Nephron progenitor cell (in vitro differentiated cells): ENCODE measurements at regions not wholly inside any gene's neighbourhood (a gene's known extent, or its start where the extent isn't known, plus 50 kb on each side); places are given as distances from the start of the nearest gene placed in this dataset.
"Not testable (repeated sequence)": the region's sequence is repeated elsewhere in the genome, so short reads cannot be mapped to it uniquely, and the experiment has no call there.

ENCODE experiments used
- DNase-seq: peaks from one replicate; pipeline ENCODE4 v3.0.0; 2021
- H3K27ac Mint-ChIP-seq: 2 replicates; pipeline ENCODE4 v1.8.0; 2021; ENCODE audit warnings: mild to moderate bottlenecking, moderate library complexity, mixed read lengths
- H3K27me3 Mint-ChIP-seq: 2 replicates; pipeline ENCODE4 v1.8.0; 2021; ENCODE audit warnings: mild to moderate bottlenecking, low read depth, mixed read lengths; ENCODE audit not compliant: poor library complexity
- H3K36me3 Mint-ChIP-seq: 2 replicates; pipeline ENCODE4 v1.8.0; 2021; ENCODE audit warnings: low read depth, mixed read lengths
- H3K4me1 Mint-ChIP-seq: 2 replicates; pipeline ENCODE4 v1.8.0; 2021; ENCODE audit warnings: mixed read lengths
- H3K4me3 Mint-ChIP-seq: 2 replicates; pipeline ENCODE4 v1.8.0; 2021; ENCODE audit warnings: mild to moderate bottlenecking, moderate library complexity, mixed read lengths
- H3K9me3 Mint-ChIP-seq: 2 replicates; pipeline ENCODE4 v1.8.0; 2021; ENCODE audit warnings: mild to moderate bottlenecking, moderate library complexity, mixed read lengths
- TF ChIP-seq, protein P1 (sequence below): fragments of 200-600 bp; sonication (generic); IDR thresholded peaks from 2 replicates; pipeline ENCODE4 v1.5.0; 2021; ENCODE audit warnings: antibody characterized with exemption

DNA sequence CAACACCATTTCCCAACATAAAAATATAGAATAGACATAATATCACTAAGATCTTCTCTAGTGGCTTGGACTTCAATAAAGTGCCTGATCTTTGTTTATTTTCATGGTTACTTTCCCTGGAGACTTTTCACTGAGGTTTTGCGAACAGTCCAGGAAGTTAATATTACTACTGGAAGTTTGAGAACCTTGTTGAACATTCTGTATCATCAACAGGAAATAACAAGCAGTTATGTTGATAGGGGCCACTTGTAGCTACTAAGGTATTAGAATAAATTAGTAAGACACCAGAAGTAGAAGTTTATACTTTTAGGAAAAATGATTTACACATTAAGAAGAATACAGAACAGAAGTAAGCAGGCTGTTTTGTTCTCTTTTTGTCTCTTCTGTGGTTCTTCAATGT is 180.2 kb downstream of the TFAP2B start:
- no peaks in the 10 kb centered on the region for H3K36me3 Mint-ChIP-seq
- no peak for DNase-seq
- H3K4me1 Mint-ChIP-seq = peaks cover 13% of the 10 kb centered on the region
- no peaks in the 10 kb centered on the region for H3K9me3 Mint-ChIP-seq
- TF ChIP-seq, protein P1, sequence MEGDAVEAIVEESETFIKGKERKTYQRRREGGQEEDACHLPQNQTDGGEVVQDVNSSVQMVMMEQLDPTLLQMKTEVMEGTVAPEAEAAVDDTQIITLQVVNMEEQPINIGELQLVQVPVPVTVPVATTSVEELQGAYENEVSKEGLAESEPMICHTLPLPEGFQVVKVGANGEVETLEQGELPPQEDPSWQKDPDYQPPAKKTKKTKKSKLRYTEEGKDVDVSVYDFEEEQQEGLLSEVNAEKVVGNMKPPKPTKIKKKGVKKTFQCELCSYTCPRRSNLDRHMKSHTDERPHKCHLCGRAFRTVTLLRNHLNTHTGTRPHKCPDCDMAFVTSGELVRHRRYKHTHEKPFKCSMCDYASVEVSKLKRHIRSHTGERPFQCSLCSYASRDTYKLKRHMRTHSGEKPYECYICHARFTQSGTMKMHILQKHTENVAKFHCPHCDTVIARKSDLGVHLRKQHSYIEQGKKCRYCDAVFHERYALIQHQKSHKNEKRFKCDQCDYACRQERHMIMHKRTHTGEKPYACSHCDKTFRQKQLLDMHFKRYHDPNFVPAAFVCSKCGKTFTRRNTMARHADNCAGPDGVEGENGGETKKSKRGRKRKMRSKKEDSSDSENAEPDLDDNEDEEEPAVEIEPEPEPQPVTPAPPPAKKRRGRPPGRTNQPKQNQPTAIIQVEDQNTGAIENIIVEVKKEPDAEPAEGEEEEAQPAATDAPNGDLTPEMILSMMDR = no peak
- peaks cover 17% of the 10 kb centered on the region for H3K27me3 Mint-ChIP-seq
- no peak overlapping the region for H3K4me3 Mint-ChIP-seq
- no peak overlapping the region for H3K27ac Mint-ChIP-seq

- DNase-seq = no peak
- Mint-ChIP-seq H3K4me3 (no peak overlapping the region), H3K27me3 (peaks cover 17% of the 10 kb centered on the region), H3K36me3 (no peaks in the 10 kb centered on the region), H3K4me1 (peaks cover 7% of the 10 kb centered on the region), H3K9me3 (no peaks in the 10 kb centered on the region), H3K27ac (no peak overlapping the region)
- TF ChIP-seq, protein P1 = no peak
Observed at GRCh38 chr6:51001399-51001798, 182.7 kb downstream of the TFAP2B start.

DNA sequence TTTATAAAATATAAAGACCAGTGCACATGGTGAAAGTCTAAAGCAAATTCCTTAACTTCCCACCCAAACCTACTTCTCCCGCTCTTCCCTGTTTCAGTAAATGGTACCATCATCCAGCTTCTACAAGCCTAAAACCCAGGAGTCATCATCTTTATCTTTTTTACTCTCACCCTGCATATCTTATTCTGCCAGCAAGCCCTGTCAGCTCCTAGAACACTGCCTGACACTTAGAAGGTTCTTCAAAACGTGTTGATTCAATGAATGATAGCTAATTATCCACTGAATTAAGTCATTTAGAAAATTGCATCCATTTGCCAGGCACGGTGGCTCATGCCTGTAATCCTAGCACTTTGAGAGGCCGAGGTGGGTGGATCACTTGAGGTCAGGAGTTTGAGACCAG is 185.7 kb downstream of the TFAP2B start:
- Mint-ChIP-seq H3K4me3 (no peak overlapping the region), H3K27me3 (peaks cover 16% of the 10 kb centered on the region), H3K27ac (no peak overlapping the region), H3K4me1 (peaks cover 7% of the 10 kb centered on the region), H3K9me3 (no peaks in the 10 kb centered on the region), H3K36me3 (no peaks in the 10 kb centered on the region)
- no peak for DNase-seq
- TF ChIP-seq, protein P1 = no peak

DNA sequence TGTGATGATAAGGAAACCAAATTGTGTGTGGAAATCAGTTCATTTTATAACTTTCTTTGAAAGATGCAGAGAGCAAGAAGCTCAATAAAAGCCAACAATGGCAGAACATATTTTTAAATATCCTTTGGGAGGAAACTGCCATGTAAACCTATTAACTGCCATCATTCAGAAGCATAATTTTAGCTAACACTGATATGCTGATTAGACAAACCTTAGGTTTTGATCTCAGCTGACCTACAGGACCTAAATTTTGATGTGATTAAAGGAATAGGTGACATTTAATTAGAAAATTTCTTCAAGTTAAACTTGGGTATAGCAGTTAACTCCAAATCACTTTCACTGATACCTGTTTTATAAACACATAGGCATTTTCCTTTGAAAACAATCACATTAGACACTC is 187.1 kb downstream of the TFAP2B start:
- H3K27ac Mint-ChIP-seq = no peak overlapping the region
- peaks cover 10% of the 10 kb centered on the region for H3K27me3 Mint-ChIP-seq
- H3K36me3 Mint-ChIP-seq = no peaks in the 10 kb centered on the region
- H3K4me3 Mint-ChIP-seq = no peak overlapping the region
- no peak for DNase-seq
- peaks cover 7% of the 10 kb centered on the region for H3K4me1 Mint-ChIP-seq
- TF ChIP-seq, protein P1 = no peak
- no peaks in the 10 kb centered on the region for H3K9me3 Mint-ChIP-seq

- Mint-ChIP-seq H3K9me3 (no peaks in the 10 kb centered on the region), H3K4me1 (no peaks in the 10 kb centered on the region), H3K36me3 (no peaks in the 10 kb centered on the region), H3K4me3 (no peak overlapping the region), H3K27me3 (peaks cover 6% of the 10 kb centered on the region), H3K27ac (no peak overlapping the region)
- TF ChIP-seq, protein P1 = no peak
- DNase-seq = no peak
Observed at GRCh38 chr6:51007237-51007636, 188.6 kb downstream of the TFAP2B start.

DNA sequence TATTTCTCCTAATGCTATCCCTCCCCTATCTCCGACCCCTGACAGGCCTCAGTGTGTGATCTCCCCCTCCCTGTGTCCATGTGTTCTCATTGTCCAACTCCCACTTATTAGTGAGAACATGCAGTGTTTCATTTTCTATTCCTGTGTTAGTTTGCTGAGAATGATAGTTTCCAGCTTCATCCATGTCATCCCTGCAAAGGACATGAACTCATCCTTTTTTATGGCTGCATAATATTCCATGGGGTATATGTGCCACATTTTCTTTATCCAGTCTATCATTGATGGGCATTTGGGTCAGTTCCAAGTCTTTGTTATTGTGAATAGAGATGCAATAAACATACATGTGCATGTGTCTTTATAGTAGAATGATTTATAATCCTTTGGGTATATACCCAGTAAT is 190.0 kb downstream of the TFAP2B start:
- H3K4me1 Mint-ChIP-seq, H3K27ac Mint-ChIP-seq, H3K9me3 Mint-ChIP-seq, H3K27me3 Mint-ChIP-seq, DNase-seq, H3K36me3 Mint-ChIP-seq, H3K4me3 Mint-ChIP-seq: not testable (repeated sequence)
